ENCODE measurements at regions not wholly inside any gene's neighbourhood (a gene's known extent, or its start where the extent isn't known, plus 50 kb on each side); places are given as distances from the start of the nearest gene placed in this dataset.

DNA sequence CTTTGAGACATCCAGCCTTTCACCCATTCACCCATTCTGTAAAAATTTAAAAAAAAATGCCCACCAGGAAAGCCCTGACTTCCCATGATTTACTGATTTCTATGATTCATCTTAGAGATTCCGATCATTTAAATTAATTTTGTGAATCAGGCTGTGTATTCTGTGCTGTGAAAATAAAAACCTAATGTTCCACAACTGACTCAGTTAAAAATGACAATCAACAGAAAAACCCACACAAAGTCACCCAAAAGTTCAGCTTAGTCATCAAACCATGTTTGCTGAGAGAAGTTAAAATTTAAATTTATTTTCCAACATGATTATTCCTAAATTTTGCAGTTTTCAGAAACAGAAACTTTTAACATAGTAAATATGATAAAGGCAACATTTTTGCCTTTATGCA lies 509.9 kb downstream of the TENT5A start:
- Mint-ChIP-seq H3K4me3 (no peak overlapping the region), H3K36me3 (no peaks in the 10 kb centered on the region), H3K27ac (no peak overlapping the region), H3K9me3 (no peaks in the 10 kb centered on the region), H3K27me3 (ENCODE audit: low read depth) (no peaks in the 10 kb centered on the region), H3K4me1 (no peaks in the 10 kb centered on the region)
- no peak for DNase-seq (ENCODE audit: low spot score)
- no peak for TF ChIP-seq CBFB (CRISPR knock-in tag; IDR thresholded peaks at IDR 0.05; ENCODE audit: low read depth)
- no peak for TF ChIP-seq NR1H2 (CRISPR knock-in tag; IDR thresholded peaks at IDR 0.05)
- TF ChIP-seq ZNF317 (CRISPR knock-in tag; IDR thresholded peaks at IDR 0.05; ENCODE audit: borderline replicate concordance, low read depth), result no peak
- TF ChIP-seq, protein P1, sequence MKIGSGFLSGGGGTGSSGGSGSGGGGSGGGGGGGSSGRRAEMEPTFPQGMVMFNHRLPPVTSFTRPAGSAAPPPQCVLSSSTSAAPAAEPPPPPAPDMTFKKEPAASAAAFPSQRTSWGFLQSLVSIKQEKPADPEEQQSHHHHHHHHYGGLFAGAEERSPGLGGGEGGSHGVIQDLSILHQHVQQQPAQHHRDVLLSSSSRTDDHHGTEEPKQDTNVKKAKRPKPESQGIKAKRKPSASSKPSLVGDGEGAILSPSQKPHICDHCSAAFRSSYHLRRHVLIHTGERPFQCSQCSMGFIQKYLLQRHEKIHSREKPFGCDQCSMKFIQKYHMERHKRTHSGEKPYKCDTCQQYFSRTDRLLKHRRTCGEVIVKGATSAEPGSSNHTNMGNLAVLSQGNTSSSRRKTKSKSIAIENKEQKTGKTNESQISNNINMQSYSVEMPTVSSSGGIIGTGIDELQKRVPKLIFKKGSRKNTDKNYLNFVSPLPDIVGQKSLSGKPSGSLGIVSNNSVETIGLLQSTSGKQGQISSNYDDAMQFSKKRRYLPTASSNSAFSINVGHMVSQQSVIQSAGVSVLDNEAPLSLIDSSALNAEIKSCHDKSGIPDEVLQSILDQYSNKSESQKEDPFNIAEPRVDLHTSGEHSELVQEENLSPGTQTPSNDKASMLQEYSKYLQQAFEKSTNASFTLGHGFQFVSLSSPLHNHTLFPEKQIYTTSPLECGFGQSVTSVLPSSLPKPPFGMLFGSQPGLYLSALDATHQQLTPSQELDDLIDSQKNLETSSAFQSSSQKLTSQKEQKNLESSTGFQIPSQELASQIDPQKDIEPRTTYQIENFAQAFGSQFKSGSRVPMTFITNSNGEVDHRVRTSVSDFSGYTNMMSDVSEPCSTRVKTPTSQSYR (CRISPR knock-in tag; IDR thresholded peaks at IDR 0.05), result no peak
- TF ChIP-seq JAZF1 (CRISPR knock-in tag; IDR thresholded peaks at IDR 0.05), result no peak
- TF ChIP-seq ZNF423 (CRISPR knock-in tag; IDR thresholded peaks at IDR 0.05), result no peak
- TF ChIP-seq, protein P2, sequence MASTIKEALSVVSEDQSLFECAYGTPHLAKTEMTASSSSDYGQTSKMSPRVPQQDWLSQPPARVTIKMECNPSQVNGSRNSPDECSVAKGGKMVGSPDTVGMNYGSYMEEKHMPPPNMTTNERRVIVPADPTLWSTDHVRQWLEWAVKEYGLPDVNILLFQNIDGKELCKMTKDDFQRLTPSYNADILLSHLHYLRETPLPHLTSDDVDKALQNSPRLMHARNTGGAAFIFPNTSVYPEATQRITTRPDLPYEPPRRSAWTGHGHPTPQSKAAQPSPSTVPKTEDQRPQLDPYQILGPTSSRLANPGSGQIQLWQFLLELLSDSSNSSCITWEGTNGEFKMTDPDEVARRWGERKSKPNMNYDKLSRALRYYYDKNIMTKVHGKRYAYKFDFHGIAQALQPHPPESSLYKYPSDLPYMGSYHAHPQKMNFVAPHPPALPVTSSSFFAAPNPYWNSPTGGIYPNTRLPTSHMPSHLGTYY (CRISPR knock-in tag; IDR thresholded peaks at IDR 0.05), result no peak
- TF ChIP-seq, protein P3, sequence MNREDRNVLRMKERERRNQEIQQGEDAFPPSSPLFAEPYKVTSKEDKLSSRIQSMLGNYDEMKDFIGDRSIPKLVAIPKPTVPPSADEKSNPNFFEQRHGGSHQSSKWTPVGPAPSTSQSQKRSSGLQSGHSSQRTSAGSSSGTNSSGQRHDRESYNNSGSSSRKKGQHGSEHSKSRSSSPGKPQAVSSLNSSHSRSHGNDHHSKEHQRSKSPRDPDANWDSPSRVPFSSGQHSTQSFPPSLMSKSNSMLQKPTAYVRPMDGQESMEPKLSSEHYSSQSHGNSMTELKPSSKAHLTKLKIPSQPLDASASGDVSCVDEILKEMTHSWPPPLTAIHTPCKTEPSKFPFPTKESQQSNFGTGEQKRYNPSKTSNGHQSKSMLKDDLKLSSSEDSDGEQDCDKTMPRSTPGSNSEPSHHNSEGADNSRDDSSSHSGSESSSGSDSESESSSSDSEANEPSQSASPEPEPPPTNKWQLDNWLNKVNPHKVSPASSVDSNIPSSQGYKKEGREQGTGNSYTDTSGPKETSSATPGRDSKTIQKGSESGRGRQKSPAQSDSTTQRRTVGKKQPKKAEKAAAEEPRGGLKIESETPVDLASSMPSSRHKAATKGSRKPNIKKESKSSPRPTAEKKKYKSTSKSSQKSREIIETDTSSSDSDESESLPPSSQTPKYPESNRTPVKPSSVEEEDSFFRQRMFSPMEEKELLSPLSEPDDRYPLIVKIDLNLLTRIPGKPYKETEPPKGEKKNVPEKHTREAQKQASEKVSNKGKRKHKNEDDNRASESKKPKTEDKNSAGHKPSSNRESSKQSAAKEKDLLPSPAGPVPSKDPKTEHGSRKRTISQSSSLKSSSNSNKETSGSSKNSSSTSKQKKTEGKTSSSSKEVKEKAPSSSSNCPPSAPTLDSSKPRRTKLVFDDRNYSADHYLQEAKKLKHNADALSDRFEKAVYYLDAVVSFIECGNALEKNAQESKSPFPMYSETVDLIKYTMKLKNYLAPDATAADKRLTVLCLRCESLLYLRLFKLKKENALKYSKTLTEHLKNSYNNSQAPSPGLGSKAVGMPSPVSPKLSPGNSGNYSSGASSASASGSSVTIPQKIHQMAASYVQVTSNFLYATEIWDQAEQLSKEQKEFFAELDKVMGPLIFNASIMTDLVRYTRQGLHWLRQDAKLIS (CRISPR knock-in tag; IDR thresholded peaks at IDR 0.05; ENCODE audit: borderline replicate concordance), result no peak
- TF ChIP-seq HMGA2 (CRISPR knock-in tag; IDR thresholded peaks at IDR 0.05), result no peak
- no peak for TF ChIP-seq SOX15 (CRISPR knock-in tag; IDR thresholded peaks at IDR 0.05)
- POLR2A ChIA-PET, result no interaction called here
- CTCF ChIA-PET, result interaction anchor here (1.0 kb wide), 1 partner anchor 167 kb away, joined by 3 read pairs; no protein-coding TSS in a partner anchor
- no peak for ATAC-seq

DNA sequence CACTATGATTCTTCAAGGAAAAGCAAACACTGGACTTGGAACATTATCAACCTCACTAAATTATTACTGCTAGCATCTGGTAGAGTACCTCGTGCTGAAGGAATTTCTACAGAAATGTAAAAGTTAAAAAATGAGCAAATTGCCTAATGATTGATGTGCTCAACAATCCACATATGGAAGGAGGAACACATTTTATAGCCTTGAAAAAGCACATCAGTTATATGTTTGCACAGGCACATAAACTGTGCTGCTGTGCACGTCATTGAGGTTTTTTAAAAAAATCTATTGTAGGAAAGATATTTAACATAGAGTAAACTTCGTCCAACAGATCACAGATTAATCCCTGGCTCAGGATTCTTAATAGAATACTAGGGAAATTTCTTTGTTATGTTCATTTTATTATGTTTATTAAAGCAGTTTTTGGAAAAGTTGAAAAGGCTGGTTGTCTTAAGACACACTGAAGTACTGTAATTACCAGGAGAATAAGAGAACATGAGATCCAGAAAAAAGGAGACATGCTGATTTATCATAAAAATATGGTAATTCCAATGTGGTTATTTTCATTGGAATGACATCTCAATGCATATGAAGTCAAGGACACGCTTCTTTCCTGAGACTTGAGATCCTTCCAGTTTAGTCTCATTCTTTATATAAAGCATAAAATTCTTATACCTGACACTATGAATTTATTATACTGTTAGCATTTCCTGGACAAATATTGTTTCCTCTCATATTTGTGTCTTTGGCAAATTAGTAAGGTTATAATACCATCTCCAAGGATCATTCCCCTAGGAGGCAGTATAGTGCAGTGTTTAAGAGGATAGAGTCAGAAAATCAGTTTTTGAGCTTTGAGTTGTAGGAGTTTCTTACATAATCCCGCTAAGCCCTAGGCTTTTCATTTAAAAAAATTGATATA lies 511.1 kb downstream of the TENT5A start:
- ChIA-PET POLR2A (interaction anchor here (0.5 kb wide), 1 partner anchor 886 kb away, joined by 3 read pairs; no protein-coding TSS in a partner anchor), CTCF (interaction anchor here (0.6 to 1.0 kb wide), 4 partner anchors 11 to 799 kb away, joined by 3 to 5 read pairs (median 3); partner anchors contain the start of gene TENT5A)
- DNase-seq (ENCODE audit: low spot score) (no peak), ATAC-seq (no peak)
- H3K27ac Mint-ChIP-seq, result no peak overlapping the region
- H3K27me3 Mint-ChIP-seq (ENCODE audit: low read depth), result no peaks in the 10 kb centered on the region
- no peaks in the 10 kb centered on the region for H3K9me3 Mint-ChIP-seq
- no peak overlapping the region for H3K4me3 Mint-ChIP-seq
- TF ChIP-seq TEAD4 (CRISPR knock-in tag; IDR thresholded peaks at IDR 0.05), result no peak
- TF ChIP-seq, protein P4, sequence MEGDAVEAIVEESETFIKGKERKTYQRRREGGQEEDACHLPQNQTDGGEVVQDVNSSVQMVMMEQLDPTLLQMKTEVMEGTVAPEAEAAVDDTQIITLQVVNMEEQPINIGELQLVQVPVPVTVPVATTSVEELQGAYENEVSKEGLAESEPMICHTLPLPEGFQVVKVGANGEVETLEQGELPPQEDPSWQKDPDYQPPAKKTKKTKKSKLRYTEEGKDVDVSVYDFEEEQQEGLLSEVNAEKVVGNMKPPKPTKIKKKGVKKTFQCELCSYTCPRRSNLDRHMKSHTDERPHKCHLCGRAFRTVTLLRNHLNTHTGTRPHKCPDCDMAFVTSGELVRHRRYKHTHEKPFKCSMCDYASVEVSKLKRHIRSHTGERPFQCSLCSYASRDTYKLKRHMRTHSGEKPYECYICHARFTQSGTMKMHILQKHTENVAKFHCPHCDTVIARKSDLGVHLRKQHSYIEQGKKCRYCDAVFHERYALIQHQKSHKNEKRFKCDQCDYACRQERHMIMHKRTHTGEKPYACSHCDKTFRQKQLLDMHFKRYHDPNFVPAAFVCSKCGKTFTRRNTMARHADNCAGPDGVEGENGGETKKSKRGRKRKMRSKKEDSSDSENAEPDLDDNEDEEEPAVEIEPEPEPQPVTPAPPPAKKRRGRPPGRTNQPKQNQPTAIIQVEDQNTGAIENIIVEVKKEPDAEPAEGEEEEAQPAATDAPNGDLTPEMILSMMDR (IDR thresholded peaks at IDR 0.05), result peak; percentile 26; the same call in 1 of the 2 replicates
- H3K36me3 Mint-ChIP-seq, result no peaks in the 10 kb centered on the region
- no peaks in the 10 kb centered on the region for H3K4me1 Mint-ChIP-seq

Data from WTC11 (cell line).